Endothelial cell of umbilical vein (primary cell): ENCODE measurements at regions not wholly inside any gene's neighbourhood (a gene's known extent, or its start where the extent isn't known, plus 50 kb on each side); places are given as distances from the start of the nearest gene placed in this dataset.

Source experiments
- BruUV-seq: library from RNA; stranded (reverse); fragments of 400-500 nt; replicated peaks from 2 replicates; lab custom pipeline; 2021; lab: Mats Ljungman, UMichigan
- CTCF ChIA-PET: fragments of 300-600, 350-600 bp; sonication (Branson Sonifier 250); formaldehyde crosslinking; loops from one replicate; lab custom pipeline; 2021; ENCODE audit warnings: antibody characterized with exemption, inconsistent platforms; lab: Charles Lee
- POLR2A ChIA-PET: fragments of 300-600, 350-600 bp; sonication (Branson Sonifier 250); formaldehyde crosslinking; loops from one replicate; lab custom pipeline; 2021; ENCODE audit warnings: antibody characterized with exemption, inconsistent platforms; lab: Charles Lee
- DNase-seq: peaks from one replicate; pipeline ENCODE4 v3.0.0-alpha.2; 2011; ENCODE audit warnings: low read depth, low spot score
- FAIRE-seq: peaks from 2 replicates; lab custom pipeline; 2011; peaks lifted over from hg19 to GRCh38; lab: Jason Lieb, UNC
- H2AFZ ChIP-seq: 2 replicates; pipeline ENCODE4 v1.6.0; 2012; ENCODE audit warnings: low read depth, low read length, control low read depth, inconsistent platforms
- H3K27ac ChIP-seq: 2 replicates; pipeline ENCODE4 v1.5.1; 2011; ENCODE audit warnings: low read depth, mild to moderate bottlenecking, control low read depth, low read length, moderate library complexity; ENCODE audit not compliant: insufficient read depth
- H3K27me3 ChIP-seq, 2 experiments: 2 replicates each; pipeline versions ENCODE4 v1.6.0 to v1.6.1; 2011; ENCODE audit warnings: low read length in 2 of 2, mixed read lengths in 1 of 2; ENCODE audit not compliant: control insufficient read depth in 2 of 2, insufficient read depth in 2 of 2
- H3K36me3 ChIP-seq, 2 experiments: 2 replicates in 1 of 2; 3 replicates in 1 of 2; pipeline ENCODE4 v1.5.1; 2011; ENCODE audit warnings: low read length in 2 of 2, mild to moderate bottlenecking in 1 of 2, moderate library complexity in 1 of 2; ENCODE audit not compliant: control insufficient read depth in 2 of 2, insufficient read depth in 2 of 2; ENCODE audit errors: extremely low read depth in 1 of 2
- H3K4me1 ChIP-seq: 3 replicates; pipeline ENCODE4 v1.5.1; 2011; ENCODE audit warnings: mild to moderate bottlenecking, low read length; ENCODE audit not compliant: control insufficient read depth, insufficient read depth; ENCODE audit errors: extremely low read depth
- H3K4me2 ChIP-seq: 2 replicates; pipeline ENCODE4 v1.6.1; 2011; ENCODE audit warnings: low read length, control low read depth, mixed read lengths; ENCODE audit not compliant: insufficient read depth
- H3K4me3 ChIP-seq, 3 experiments: fragments of 200-600 bp in 1 of 3; sonication (generic), shearing (Covaris generic) in 1 of 3; replicated peaks in 1 of 3; 2 replicates each; pipeline ENCODE4 v1.5.1; 2011 to 2016; ENCODE audit warnings: control low read depth in 3 of 3, low read length in 3 of 3, mild to moderate bottlenecking in 2 of 3, inconsistent platforms in 1 of 3, low read depth in 1 of 3, moderate library complexity in 1 of 3; ENCODE audit not compliant: insufficient read depth in 1 of 3
- H3K79me2 ChIP-seq: 2 replicates; pipeline ENCODE4 v1.6.0; 2012; ENCODE audit warnings: low read length, inconsistent platforms; ENCODE audit not compliant: control insufficient read depth, insufficient read depth
- H3K9ac ChIP-seq: replicated peaks from 2 replicates; pipeline ENCODE3; 2011; ENCODE audit warnings: low read length, control low read depth; ENCODE audit not compliant: insufficient read depth; ENCODE audit errors: extremely low read depth
- H3K9me1 ChIP-seq: replicated peaks from 3 replicates; pipeline ENCODE4 v1.6.0; 2011; ENCODE audit warnings: mild to moderate bottlenecking, low read length; ENCODE audit not compliant: control insufficient read depth, insufficient read depth; ENCODE audit errors: extremely low read depth
- H3K9me3 ChIP-seq: replicated peaks from 2 replicates; pipeline ENCODE4 v1.5.1; 2012; ENCODE audit warnings: low read length, inconsistent platforms; ENCODE audit not compliant: control insufficient read depth, insufficient read depth
- H4K20me1 ChIP-seq: replicated peaks from 2 replicates; pipeline ENCODE3; 2011; ENCODE audit warnings: mild to moderate bottlenecking, low read length; ENCODE audit not compliant: control insufficient read depth, insufficient read depth; ENCODE audit errors: extremely low read depth
- EZH2 ChIP-seq: IDR thresholded peaks from 2 replicates; pipeline ENCODE4 v1.6.1; 2012; ENCODE audit warnings: borderline replicate concordance, low read depth, mild to moderate bottlenecking, moderate library complexity, low read length, inconsistent platforms; ENCODE audit not compliant: severe bottlenecking
- FOS ChIP-seq: IDR thresholded peaks from 2 replicates; pipeline ENCODE4 v1.6.1; 2011; ENCODE audit warnings: mild to moderate bottlenecking, low read length, moderate library complexity, borderline replicate concordance; ENCODE audit not compliant: insufficient read depth
- GATA2 ChIP-seq: IDR thresholded peaks from 2 replicates; pipeline ENCODE4 v1.7.0; 2011; ENCODE audit warnings: low read depth, mild to moderate bottlenecking, moderate library complexity, mixed read lengths, low read length; ENCODE audit not compliant: insufficient read length, insufficient read depth
- JUN ChIP-seq: IDR thresholded peaks from 2 replicates; pipeline ENCODE4 v1.6.1; 2011; ENCODE audit warnings: borderline replicate concordance, low read depth; ENCODE audit not compliant: insufficient read length, insufficient read depth
- MYC ChIP-seq: IDR thresholded peaks from one replicate; pipeline ENCODE4 v1.6.1; 2011; ENCODE audit warnings: mild to moderate bottlenecking, low read depth, low read length
- POLR2A ChIP-seq: IDR thresholded peaks from 2 replicates; pipeline ENCODE4 v1.6.1; 2012; ENCODE audit warnings: low read depth, mild to moderate bottlenecking, control low read depth, low read length
- POLR2AphosphoS5 ChIP-seq: IDR thresholded peaks from 2 replicates; pipeline ENCODE4 v1.6.1; 2012; ENCODE audit warnings: low read depth, mild to moderate bottlenecking, control low read depth, low read length, moderate library complexity; ENCODE audit not compliant: insufficient read depth
- dilution Hi-C: fragments of 300-500 bp; cut with MboI; formaldehyde crosslinking; loops from one replicate; pipeline ENCODE4 v1.15.0; 2019; ENCODE audit warnings: low sequenced_read_pairs; ENCODE audit not compliant: extremely low pct_ligation_motif_present
- intact Hi-C: fragments of 100-400 bp; cut with micrococcal nuclease; formaldehyde crosslinking; loops from one replicate; pipeline ENCODE4 v1.10.0; 2022
- TF ChIP-seq, protein P1 (sequence below): IDR thresholded peaks from 2 replicates; pipeline ENCODE4 v1.6.1; 2011; ENCODE audit not compliant: insufficient read depth, insufficient read length
- TF ChIP-seq, protein P2 (sequence below), 2 donors: IDR thresholded peaks; 1 replicate in 1 of 2; 2 replicates in 1 of 2; pipeline ENCODE4 v1.5.1; 2011; ENCODE audit warnings: low read length in 2 of 2, mild to moderate bottlenecking in 2 of 2, moderate library complexity in 2 of 2, control low read depth in 1 of 2, inconsistent platforms in 1 of 2, low read depth in 1 of 2; ENCODE audit not compliant: insufficient read depth in 1 of 2; ENCODE audit errors: extremely low read depth in 1 of 2

DNA sequence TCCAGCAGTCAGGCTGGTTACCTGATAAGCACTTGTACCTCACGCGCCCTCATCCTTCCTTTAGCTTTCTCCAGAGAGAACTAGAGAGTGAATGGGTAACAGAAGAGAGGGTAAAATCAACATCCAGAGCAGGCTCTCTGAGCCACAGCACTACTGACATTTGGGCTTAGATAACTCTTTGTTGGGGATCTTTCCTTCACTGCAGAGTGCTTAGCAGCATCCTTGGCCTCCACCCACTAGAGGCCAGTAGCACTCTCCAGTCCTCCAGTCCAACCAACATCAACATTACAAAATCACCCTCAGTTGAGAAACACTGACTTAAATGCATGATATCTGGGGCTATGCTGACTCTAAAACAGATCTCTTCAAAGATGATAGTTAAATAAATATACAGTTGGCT is 220.7 kb downstream of the TACR3 start:
- Histone ChIP-seq H4K20me1 (no peaks in the 10 kb centered on the region), H3K4me3 (no peak overlapping the region), H3K9me1 (no peaks in the 10 kb centered on the region), H3K27me3 (no peaks in the 10 kb centered on the region), H3K36me3 (no peaks in the 10 kb centered on the region), H3K9ac (no peak overlapping the region), H3K79me2 (no peaks in the 10 kb centered on the region), H3K4me2 (no peak overlapping the region), H2AFZ (no peak overlapping the region), H3K9me3 (no peaks in the 10 kb centered on the region), H3K27ac (no peak overlapping the region), H3K4me1 (no peaks in the 10 kb centered on the region)
- no TSS peak for BruUV-seq
- TF ChIP-seq POLR2A = no peak
- TF ChIP-seq POLR2AphosphoS5 = no peak
- TF ChIP-seq, protein P1, sequence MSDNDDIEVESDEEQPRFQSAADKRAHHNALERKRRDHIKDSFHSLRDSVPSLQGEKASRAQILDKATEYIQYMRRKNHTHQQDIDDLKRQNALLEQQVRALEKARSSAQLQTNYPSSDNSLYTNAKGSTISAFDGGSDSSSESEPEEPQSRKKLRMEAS = no peak
- no peak for TF ChIP-seq JUN
- no peak for TF ChIP-seq MYC
- TF ChIP-seq, protein P2, sequence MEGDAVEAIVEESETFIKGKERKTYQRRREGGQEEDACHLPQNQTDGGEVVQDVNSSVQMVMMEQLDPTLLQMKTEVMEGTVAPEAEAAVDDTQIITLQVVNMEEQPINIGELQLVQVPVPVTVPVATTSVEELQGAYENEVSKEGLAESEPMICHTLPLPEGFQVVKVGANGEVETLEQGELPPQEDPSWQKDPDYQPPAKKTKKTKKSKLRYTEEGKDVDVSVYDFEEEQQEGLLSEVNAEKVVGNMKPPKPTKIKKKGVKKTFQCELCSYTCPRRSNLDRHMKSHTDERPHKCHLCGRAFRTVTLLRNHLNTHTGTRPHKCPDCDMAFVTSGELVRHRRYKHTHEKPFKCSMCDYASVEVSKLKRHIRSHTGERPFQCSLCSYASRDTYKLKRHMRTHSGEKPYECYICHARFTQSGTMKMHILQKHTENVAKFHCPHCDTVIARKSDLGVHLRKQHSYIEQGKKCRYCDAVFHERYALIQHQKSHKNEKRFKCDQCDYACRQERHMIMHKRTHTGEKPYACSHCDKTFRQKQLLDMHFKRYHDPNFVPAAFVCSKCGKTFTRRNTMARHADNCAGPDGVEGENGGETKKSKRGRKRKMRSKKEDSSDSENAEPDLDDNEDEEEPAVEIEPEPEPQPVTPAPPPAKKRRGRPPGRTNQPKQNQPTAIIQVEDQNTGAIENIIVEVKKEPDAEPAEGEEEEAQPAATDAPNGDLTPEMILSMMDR (IDR thresholded peaks at IDR 0.05; ENCODE audit: extremely low read depth in 1 of 2, insufficient read depth in 1 of 2, low read depth in 1 of 2, low read length in 2 of 2) = no peak
- no peak for TF ChIP-seq EZH2
- no peak for TF ChIP-seq GATA2
- no peak for TF ChIP-seq FOS
- dilution Hi-C loops (no loop called here), intact Hi-C loops (no loop called here)
- ChIA-PET POLR2A (no interaction called here), CTCF (no interaction called here)
- FAIRE-seq (no peak), DNase-seq (no peak)
